Activated T-helper 2 cell treated with anti-CD3 and anti-CD28 coated beads, Interferon-gamma antibody, Interleukin-2, Interleukin-4, amounts not matched to agents 10 μg/mL and 5 μg/mL and 100 μg/mL, durations not matched to agents 14 hours and 24 hours and 36 hours (primary cell): ENCODE measurements at regions not wholly inside any gene's neighbourhood (a gene's known extent, or its start where the extent isn't known, plus 50 kb on each side); places are given as distances from the start of the nearest gene placed in this dataset.
"Not testable (repeated sequence)": the region's sequence is repeated elsewhere in the genome, so short reads cannot be mapped to it uniquely, and the experiment has no call there.

Source experiments
- DNase-seq: peaks from one replicate; pipeline ENCODE4 v3.0.0; 2021; ENCODE audit warnings: low spot score
- H3K27ac Mint-ChIP-seq: one replicate; pipeline ENCODE4 v1.8.0; 2021; ENCODE audit warnings: mixed read lengths
- H3K27me3 Mint-ChIP-seq: one replicate; pipeline ENCODE4 v1.8.0; 2021; ENCODE audit warnings: low read depth, mixed read lengths
- H3K36me3 Mint-ChIP-seq: one replicate; pipeline ENCODE4 v1.8.0; 2021; ENCODE audit warnings: low read depth, mixed read lengths
- H3K4me1 Mint-ChIP-seq: one replicate; pipeline ENCODE4 v1.8.0; 2021; ENCODE audit warnings: low read depth, mixed read lengths
- H3K4me3 Mint-ChIP-seq: one replicate; pipeline ENCODE4 v1.8.0; 2021; ENCODE audit warnings: low read depth, mild to moderate bottlenecking, moderate library complexity, mixed read lengths
- H3K9me3 Mint-ChIP-seq: one replicate; pipeline ENCODE4 v1.8.0; 2021; ENCODE audit warnings: mixed read lengths
- intact Hi-C: fragments of 100-400 bp; cut with micrococcal nuclease; formaldehyde crosslinking; loops from one replicate; pipeline ENCODE4 v1.15.1; 2023

- Mint-ChIP-seq H3K4me1 (no peaks in the 10 kb centered on the region), H3K4me3 (no peak overlapping the region), H3K27ac (no peak overlapping the region), H3K9me3 (no peaks in the 10 kb centered on the region), H3K36me3 (no peaks in the 10 kb centered on the region), H3K27me3 (no peaks in the 10 kb centered on the region)
- DNase-seq: no peak
- intact Hi-C loops: no loop called here
These were observed 367.8 kb upstream of the SLC7A11 start for GRCh38 chr4:138609943-138610350.

- no peak for DNase-seq
- Mint-ChIP-seq H3K36me3 (no peaks in the 10 kb centered on the region), H3K9me3 (no peaks in the 10 kb centered on the region), H3K27ac (no peak overlapping the region), H3K4me1 (no peaks in the 10 kb centered on the region), H3K27me3 (no peaks in the 10 kb centered on the region), H3K4me3 (no peak overlapping the region)
- intact Hi-C loops: no loop called here
These were observed 362.4 kb upstream of the SLC7A11 start for GRCh38 chr4:138604556-138604955.

- no peak overlapping the region for H3K4me3 Mint-ChIP-seq
- no peaks in the 10 kb centered on the region for H3K4me1 Mint-ChIP-seq
- no peaks in the 10 kb centered on the region for H3K27me3 Mint-ChIP-seq
- no peak overlapping the region for H3K27ac Mint-ChIP-seq
- intact Hi-C loops: no loop called here
- H3K36me3 Mint-ChIP-seq: no peaks in the 10 kb centered on the region
- no peak for DNase-seq
- no peaks in the 10 kb centered on the region for H3K9me3 Mint-ChIP-seq
These were observed 360.5 kb upstream of the SLC7A11 start for GRCh38 chr4:138602664-138603063.

DNA sequence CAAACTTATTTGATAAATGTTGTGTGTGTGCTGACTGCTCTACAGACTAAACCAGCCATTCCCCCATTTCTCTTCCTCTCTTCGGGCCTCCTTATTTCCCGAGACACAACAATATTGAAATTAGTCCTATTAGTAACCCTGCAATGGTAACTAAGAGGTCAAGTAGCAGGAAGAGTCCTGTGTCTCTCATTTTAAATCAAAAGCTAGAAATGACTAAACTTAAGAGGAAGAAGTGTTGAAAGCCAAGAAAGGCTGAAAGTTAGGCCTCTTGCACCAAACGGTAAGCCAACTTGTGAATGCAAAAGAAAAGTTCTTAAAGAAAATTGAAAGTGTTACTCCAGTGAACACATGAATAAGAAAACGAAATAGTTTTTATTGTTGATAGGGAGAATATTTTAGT is 357.8 kb upstream of the SLC7A11 start:
- H3K36me3 Mint-ChIP-seq: no peaks in the 10 kb centered on the region
- DNase-seq: no peak
- no peaks in the 10 kb centered on the region for H3K4me1 Mint-ChIP-seq
- no peak overlapping the region for H3K27ac Mint-ChIP-seq
- H3K27me3 Mint-ChIP-seq: no peaks in the 10 kb centered on the region
- H3K4me3 Mint-ChIP-seq: no peak overlapping the region
- intact Hi-C loops: no loop called here
- H3K9me3 Mint-ChIP-seq: no peaks in the 10 kb centered on the region

DNA sequence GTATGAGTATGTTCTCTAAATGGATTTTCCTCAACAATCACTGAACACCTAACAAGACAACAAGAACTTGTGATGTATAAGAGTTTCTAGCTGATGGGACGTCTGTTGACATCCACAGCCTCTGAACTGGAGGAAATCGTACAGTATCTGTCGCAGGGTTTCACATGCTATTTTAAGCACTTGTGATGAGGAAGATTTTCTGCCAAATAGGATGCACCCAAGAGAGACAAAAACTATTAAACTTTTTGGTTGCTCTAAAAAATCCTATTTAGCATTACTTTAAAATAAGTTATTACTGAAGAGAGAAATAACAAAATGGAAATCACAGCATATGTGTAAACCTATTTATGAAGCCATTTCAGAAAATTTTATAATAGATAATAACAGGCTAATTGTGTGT is 356.1 kb upstream of the SLC7A11 start:
- no peak for DNase-seq
- H3K4me1 Mint-ChIP-seq: no peaks in the 10 kb centered on the region
- intact Hi-C loops: no loop called here
- no peaks in the 10 kb centered on the region for H3K27me3 Mint-ChIP-seq
- H3K36me3 Mint-ChIP-seq: no peaks in the 10 kb centered on the region
- H3K4me3 Mint-ChIP-seq: no peak overlapping the region
- H3K27ac Mint-ChIP-seq: no peak overlapping the region
- no peaks in the 10 kb centered on the region for H3K9me3 Mint-ChIP-seq

DNA sequence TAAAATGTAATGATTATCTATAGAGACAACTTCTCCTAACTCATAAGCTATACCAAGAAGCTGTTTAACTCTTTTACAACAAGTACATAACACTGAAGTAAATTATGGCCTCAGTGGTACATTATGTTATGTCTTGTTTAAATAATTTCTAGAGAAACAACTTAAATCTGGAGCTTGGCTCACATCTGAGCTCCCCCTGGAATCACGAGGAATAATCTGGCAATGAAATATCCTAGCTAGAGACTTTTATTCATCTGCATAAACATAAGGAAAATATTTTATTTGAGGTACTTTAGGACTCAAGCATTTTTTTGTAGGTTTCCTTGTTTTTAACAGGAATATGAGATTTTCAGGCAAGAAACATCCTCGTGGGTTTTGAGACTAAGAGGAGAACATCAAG is 354.7 kb upstream of the SLC7A11 start:
- Mint-ChIP-seq H3K27ac (no peak overlapping the region), H3K27me3 (no peaks in the 10 kb centered on the region), H3K9me3 (no peaks in the 10 kb centered on the region), H3K36me3 (no peaks in the 10 kb centered on the region), H3K4me1 (no peaks in the 10 kb centered on the region), H3K4me3 (no peak overlapping the region)
- no peak for DNase-seq
- intact Hi-C loops: no loop called here

DNA sequence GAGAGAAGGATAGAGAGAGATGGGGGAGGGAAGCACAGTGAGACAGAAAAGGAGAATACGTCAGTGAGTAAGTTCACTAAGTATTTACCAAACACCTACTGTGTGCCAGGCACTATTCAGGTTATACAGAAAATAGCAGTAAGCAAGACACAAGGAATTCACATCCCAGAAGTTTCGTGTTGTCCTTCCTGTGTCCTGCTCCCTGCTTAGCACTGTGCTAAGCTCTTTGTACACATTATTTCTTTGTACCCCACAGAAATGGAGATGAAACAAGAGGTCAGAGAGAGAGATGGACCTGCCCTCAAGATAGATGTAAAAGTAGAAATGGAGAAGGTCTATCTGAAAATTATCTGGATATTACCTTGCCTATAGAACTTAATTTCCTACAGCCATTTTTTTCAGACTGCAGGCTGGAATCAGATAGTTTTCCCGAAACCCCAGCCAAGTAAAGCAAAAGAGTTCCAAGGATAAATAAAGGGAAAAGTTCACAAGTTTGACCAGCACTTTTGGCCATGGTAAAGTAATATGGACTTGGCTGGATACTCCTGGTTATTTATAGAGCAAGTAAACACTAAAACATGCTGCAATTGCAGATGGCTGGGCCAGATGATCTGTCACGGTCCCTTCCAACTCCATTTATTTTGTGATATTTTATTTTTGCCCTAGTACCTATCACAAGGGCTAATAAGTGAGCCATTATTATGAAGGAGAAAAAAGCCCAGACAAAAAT is 353.7 kb upstream of the SLC7A11 start:
- no peaks in the 10 kb centered on the region for H3K4me1 Mint-ChIP-seq
- DNase-seq: no peak
- no peaks in the 10 kb centered on the region for H3K36me3 Mint-ChIP-seq
- H3K27ac Mint-ChIP-seq: no peak overlapping the region
- no peak overlapping the region for H3K4me3 Mint-ChIP-seq
- intact Hi-C loops: no loop called here
- no peaks in the 10 kb centered on the region for H3K27me3 Mint-ChIP-seq
- H3K9me3 Mint-ChIP-seq: no peaks in the 10 kb centered on the region

- no peak for DNase-seq
- no peaks in the 10 kb centered on the region for H3K36me3 Mint-ChIP-seq
- H3K27ac Mint-ChIP-seq: no peak overlapping the region
- no peaks in the 10 kb centered on the region for H3K27me3 Mint-ChIP-seq
- intact Hi-C loops: no loop called here
- no peaks in the 10 kb centered on the region for H3K9me3 Mint-ChIP-seq
- H3K4me3 Mint-ChIP-seq: no peak overlapping the region
- H3K4me1 Mint-ChIP-seq: no peaks in the 10 kb centered on the region
These were observed 353.0 kb upstream of the SLC7A11 start for GRCh38 chr4:138595171-138595570.

GRCh38 chr4:138592796-138593195 is 350.6 kb upstream of the SLC7A11 start:
- no peaks in the 10 kb centered on the region for H3K36me3 Mint-ChIP-seq
- DNase-seq: no peak
- no peaks in the 10 kb centered on the region for H3K4me1 Mint-ChIP-seq
- H3K27ac Mint-ChIP-seq: no peak overlapping the region
- intact Hi-C loops: no loop called here
- no peaks in the 10 kb centered on the region for H3K9me3 Mint-ChIP-seq
- H3K27me3 Mint-ChIP-seq: no peaks in the 10 kb centered on the region
- no peak overlapping the region for H3K4me3 Mint-ChIP-seq

DNA sequence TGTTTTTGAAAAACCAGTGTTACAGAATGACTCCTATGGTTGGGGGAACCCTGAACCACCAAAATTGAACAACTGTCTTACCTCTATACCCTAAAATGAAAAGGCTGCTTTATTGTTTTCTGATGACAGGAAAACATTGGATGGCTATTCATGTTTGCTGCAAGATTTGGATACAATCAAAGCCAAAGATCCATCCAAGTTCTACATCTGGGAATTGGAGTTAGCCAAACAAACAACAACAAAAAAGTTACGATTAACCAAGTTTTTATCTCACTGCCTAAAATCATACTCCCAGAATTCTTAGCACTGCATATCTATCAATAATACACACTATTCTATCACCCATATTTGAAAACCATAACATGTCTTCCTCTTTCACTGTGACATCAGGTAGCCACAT is 349.7 kb upstream of the SLC7A11 start:
- intact Hi-C loops: no loop called here
- Mint-ChIP-seq H3K27ac (no peak overlapping the region), H3K4me3 (no peak overlapping the region), H3K27me3 (no peaks in the 10 kb centered on the region), H3K36me3 (no peaks in the 10 kb centered on the region), H3K9me3 (no peaks in the 10 kb centered on the region), H3K4me1 (no peaks in the 10 kb centered on the region)
- DNase-seq: no peak

GRCh38 chr4:138588501-138588900 is 346.4 kb upstream of the SLC7A11 start:
- H3K9me3 Mint-ChIP-seq: no peaks in the 10 kb centered on the region
- intact Hi-C loops: no loop called here
- no peak for DNase-seq
- no peaks in the 10 kb centered on the region for H3K36me3 Mint-ChIP-seq
- no peak overlapping the region for H3K4me3 Mint-ChIP-seq
- H3K4me1 Mint-ChIP-seq: no peaks in the 10 kb centered on the region
- no peaks in the 10 kb centered on the region for H3K27me3 Mint-ChIP-seq
- no peak overlapping the region for H3K27ac Mint-ChIP-seq

DNA sequence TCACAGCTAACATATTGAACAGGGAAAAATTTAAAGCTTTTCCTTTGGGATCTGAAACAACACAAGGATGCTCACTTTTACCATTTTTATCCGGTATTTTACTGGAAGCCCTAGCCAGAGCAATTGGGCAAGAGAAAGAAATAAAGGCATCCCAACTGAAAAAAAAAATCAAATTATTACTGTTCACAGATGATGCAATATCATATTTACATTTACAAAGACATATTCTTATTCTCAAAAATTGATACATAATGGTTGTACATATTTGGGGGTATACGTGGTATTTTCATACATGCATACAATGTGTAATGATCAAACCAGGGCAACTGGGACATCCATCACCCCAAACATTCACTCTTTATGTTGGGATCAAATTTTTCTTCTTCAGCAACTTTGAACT is 337.0 kb upstream of the SLC7A11 start:
- intact Hi-C loops: no loop called here
- H3K4me1 Mint-ChIP-seq: no peaks in the 10 kb centered on the region
- H3K36me3 Mint-ChIP-seq: no peaks in the 10 kb centered on the region
- no peak overlapping the region for H3K4me3 Mint-ChIP-seq
- H3K27ac Mint-ChIP-seq: no peak overlapping the region
- DNase-seq: no peak
- H3K9me3 Mint-ChIP-seq: peaks cover 20% of the 10 kb centered on the region
- H3K27me3 Mint-ChIP-seq: no peaks in the 10 kb centered on the region

- H3K27me3 Mint-ChIP-seq, DNase-seq, H3K36me3 Mint-ChIP-seq, intact Hi-C loops, H3K4me3 Mint-ChIP-seq, H3K27ac Mint-ChIP-seq, H3K4me1 Mint-ChIP-seq: not testable (repeated sequence)
- peaks cover 20% of the 10 kb centered on the region for H3K9me3 Mint-ChIP-seq
These were observed 335.7 kb upstream of the SLC7A11 start for GRCh38 chr4:138577826-138578225.

GRCh38 chr4:138577145-138577544 is 335.0 kb upstream of the SLC7A11 start:
- no peak overlapping the region for H3K27ac Mint-ChIP-seq
- H3K4me3 Mint-ChIP-seq: no peak overlapping the region
- no peaks in the 10 kb centered on the region for H3K4me1 Mint-ChIP-seq
- H3K36me3 Mint-ChIP-seq: no peaks in the 10 kb centered on the region
- no peak for DNase-seq
- peaks cover 20% of the 10 kb centered on the region for H3K9me3 Mint-ChIP-seq
- H3K27me3 Mint-ChIP-seq: no peaks in the 10 kb centered on the region
- intact Hi-C loops: no loop called here
